ENCODE measurements at regions not wholly inside any gene's neighbourhood (a gene's known extent, or its start where the extent isn't known, plus 50 kb on each side); places are given as distances from the start of the nearest gene placed in this dataset.

DNA sequence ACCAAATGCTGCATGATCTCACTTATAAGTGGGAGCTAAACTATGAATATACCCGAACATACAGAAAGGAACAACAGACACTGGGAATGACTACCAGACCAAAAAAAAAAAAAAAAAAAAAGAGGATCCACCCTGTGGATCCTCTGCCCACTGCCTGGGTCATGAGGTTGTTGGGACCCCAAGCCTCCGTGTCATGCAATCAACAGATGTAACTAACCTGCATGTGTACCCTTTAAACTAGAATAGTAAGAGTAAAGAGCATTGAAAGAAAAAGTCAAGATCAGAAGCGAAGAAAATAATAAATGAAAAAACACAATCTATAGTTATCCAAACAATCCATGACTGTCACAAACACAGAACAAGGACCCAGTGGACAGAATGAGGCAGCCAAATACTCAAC, 109.5 kb upstream of the TOP3B start:
- H3K27me3 ChIP-seq (ENCODE audit: low read depth, low read length), result no peaks in the 10 kb centered on the region
- H3K79me2 ChIP-seq (ENCODE audit: low read length), result no peaks in the 10 kb centered on the region
- no peaks in the 10 kb centered on the region for H4K20me1 ChIP-seq (ENCODE audit: insufficient read depth, low read length)
- H3K9ac ChIP-seq (ENCODE audit: low read length), result no peak overlapping the region
- TF ChIP-seq EZH2phosphoT487 (IDR thresholded peaks at IDR 0.05; ENCODE audit: low read depth), result no peak
- TF ChIP-seq, protein P1, sequence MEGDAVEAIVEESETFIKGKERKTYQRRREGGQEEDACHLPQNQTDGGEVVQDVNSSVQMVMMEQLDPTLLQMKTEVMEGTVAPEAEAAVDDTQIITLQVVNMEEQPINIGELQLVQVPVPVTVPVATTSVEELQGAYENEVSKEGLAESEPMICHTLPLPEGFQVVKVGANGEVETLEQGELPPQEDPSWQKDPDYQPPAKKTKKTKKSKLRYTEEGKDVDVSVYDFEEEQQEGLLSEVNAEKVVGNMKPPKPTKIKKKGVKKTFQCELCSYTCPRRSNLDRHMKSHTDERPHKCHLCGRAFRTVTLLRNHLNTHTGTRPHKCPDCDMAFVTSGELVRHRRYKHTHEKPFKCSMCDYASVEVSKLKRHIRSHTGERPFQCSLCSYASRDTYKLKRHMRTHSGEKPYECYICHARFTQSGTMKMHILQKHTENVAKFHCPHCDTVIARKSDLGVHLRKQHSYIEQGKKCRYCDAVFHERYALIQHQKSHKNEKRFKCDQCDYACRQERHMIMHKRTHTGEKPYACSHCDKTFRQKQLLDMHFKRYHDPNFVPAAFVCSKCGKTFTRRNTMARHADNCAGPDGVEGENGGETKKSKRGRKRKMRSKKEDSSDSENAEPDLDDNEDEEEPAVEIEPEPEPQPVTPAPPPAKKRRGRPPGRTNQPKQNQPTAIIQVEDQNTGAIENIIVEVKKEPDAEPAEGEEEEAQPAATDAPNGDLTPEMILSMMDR (IDR thresholded peaks at IDR 0.05; ENCODE audit: low read depth, low read length), result no peak
- peaks cover 18% of the 10 kb centered on the region for H3K4me1 ChIP-seq (ENCODE audit: low read length)
- H3K4me2 ChIP-seq (ENCODE audit: low read length), result no peak overlapping the region
- no peaks in the 10 kb centered on the region for H3K36me3 ChIP-seq (replicated peaks; ENCODE audit: low read depth, low read length)
- no peak overlapping the region for H3K4me3 ChIP-seq (ENCODE audit: low read length)
- no peak overlapping the region for H3K27ac ChIP-seq (ENCODE audit: low read length)
- no peak overlapping the region for H2AFZ ChIP-seq (ENCODE audit: low read depth, low read length)
- peaks cover 8% of the 10 kb centered on the region; the same call in 1 of the 2 replicates for H3K9me3 ChIP-seq (ENCODE audit: insufficient read depth, low read length)

DNA sequence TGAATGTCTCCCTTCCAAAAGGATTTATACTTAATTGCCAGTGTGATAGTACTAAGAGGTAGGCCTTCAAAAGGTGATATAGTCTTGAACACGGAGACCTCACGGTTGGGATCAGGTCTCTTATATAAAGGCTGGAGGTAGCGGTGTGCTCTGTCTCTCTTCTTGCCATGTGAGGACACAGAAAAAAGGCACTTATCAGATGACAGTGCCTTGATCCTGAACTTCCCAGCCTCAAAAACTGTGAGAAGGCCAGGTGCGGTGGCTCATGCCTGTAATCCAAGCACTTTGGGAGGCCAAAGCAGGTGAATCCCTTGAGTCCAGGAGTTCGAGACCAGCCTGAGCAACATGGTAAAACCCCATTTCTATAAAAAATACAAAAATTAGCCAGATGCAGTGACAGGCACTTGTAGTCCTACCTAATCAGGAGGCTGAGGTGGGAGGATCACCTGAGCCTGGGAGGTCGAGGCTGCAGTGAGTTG, 108.9 kb upstream of the TOP3B start:
- Histone ChIP-seq H3K4me3 (ENCODE audit: low read length) (no peak overlapping the region), H3K27ac (ENCODE audit: low read length) (no peak overlapping the region), H3K27me3 (ENCODE audit: low read depth, low read length) (no peaks in the 10 kb centered on the region), H3K4me1 (ENCODE audit: low read length) (peaks cover 18% of the 10 kb centered on the region), H4K20me1 (ENCODE audit: insufficient read depth, low read length) (no peaks in the 10 kb centered on the region), H2AFZ (ENCODE audit: low read depth, low read length) (no peak overlapping the region), H3K79me2 (ENCODE audit: low read length) (no peaks in the 10 kb centered on the region), H3K36me3 (replicated peaks; ENCODE audit: low read depth, low read length) (no peaks in the 10 kb centered on the region), H3K4me2 (ENCODE audit: low read length) (no peak overlapping the region), H3K9me3 (ENCODE audit: insufficient read depth, low read length) (0 out of 2 replicates have a peak, but pooled peaks cover 4% of the 10 kb centered on the region), H3K9ac (ENCODE audit: low read length) (no peak overlapping the region)
- TF ChIP-seq EZH2phosphoT487 (IDR thresholded peaks at IDR 0.05; ENCODE audit: low read depth), result no peak
- TF ChIP-seq, protein P1 (IDR thresholded peaks at IDR 0.05; ENCODE audit: low read depth, low read length), result no peak

DNA sequence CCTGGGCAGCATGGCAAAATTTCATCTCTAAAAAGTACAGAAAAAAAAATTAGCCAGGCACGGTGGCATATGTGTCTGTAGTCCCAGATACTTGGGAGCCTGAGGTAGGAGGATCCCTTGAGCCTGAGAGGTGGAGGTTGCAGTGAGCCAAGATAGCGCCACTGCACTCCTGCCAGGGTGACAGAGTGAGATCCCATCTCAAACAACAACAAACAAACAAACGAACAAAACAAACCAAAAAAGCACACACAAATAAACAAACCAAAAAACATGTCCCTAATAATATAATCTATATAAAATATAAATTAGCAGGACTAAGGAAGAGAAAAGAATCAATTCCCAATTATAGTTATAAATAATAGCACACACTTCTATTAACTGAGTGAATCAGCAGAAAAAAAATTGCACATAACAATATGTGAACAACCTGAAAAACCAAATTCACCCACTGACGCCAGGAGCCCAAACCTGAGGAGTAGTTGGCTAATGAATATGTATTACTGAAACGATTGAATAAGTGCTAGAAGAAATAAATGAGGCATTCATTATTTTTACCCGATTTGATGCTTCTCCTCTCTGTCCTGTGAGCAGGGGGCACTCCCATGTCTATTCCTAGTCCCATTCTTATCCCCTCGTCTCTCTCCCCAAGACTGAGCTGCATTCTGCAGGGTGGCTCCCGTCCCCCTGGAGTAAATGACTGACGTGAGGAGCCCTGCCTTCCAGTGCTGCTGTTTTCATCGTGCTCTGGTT, 108.2 kb upstream of the TOP3B start:
- Histone ChIP-seq H3K9me3 (ENCODE audit: insufficient read depth, low read length) (0 out of 2 replicates have a peak, but pooled peaks cover 4% of the 10 kb centered on the region), H4K20me1 (ENCODE audit: insufficient read depth, low read length) (no peaks in the 10 kb centered on the region), H3K27me3 (ENCODE audit: low read depth, low read length) (no peaks in the 10 kb centered on the region), H3K4me3 (ENCODE audit: low read length) (no peak overlapping the region), H3K27ac (ENCODE audit: low read length) (no peak overlapping the region), H3K79me2 (ENCODE audit: low read length) (no peaks in the 10 kb centered on the region), H3K9ac (ENCODE audit: low read length) (no peak overlapping the region), H2AFZ (ENCODE audit: low read depth, low read length) (no peak overlapping the region), H3K36me3 (replicated peaks; ENCODE audit: low read depth, low read length) (no peaks in the 10 kb centered on the region), H3K4me1 (ENCODE audit: low read length) (peaks cover 18% of the 10 kb centered on the region), H3K4me2 (ENCODE audit: low read length) (no peak overlapping the region)
- no peak for TF ChIP-seq EZH2phosphoT487 (IDR thresholded peaks at IDR 0.05; ENCODE audit: low read depth)
- TF ChIP-seq, protein P1 (IDR thresholded peaks at IDR 0.05; ENCODE audit: low read depth, low read length), result no peak

DNA sequence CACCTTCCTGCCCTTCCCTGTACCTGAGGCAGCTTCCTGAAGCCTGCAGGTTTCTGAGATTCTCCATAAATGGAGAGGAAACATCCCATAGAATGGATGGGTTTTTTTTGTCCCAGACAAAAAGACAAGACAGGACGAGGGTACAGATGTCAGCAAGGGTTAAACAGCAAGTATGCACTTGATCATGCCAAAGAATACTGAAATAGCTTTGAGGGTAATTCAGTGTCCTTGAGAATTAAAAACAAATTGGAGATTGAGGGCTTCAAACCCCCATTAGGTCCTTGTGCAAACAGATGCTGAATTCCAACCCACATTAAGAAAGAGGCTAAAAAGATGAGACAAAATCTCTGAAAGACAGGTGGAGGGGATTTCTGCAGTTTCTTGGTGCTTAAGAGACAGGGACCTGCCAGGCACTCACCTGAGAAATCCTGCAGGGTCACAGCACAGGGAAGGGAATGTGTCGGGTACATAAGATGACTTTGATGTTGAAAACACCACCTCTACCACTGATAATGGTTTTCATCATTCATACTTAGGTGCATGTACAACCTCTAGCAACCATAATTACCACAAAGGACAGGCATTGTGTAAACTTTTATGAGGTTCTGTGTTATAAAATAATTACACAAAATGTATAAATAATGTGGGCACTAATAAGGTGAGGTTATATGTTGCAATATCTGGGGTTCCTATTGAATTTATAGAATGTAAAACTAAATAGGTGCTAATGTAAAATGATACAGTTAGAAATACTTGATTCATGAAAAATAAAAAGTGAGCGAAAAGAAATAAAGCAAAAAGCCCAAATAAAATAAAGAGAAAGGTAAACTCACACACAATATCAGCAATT, 107.1 kb upstream of the TOP3B start:
- Histone ChIP-seq H3K9ac (ENCODE audit: low read length) (no peak overlapping the region), H3K79me2 (ENCODE audit: low read length) (no peaks in the 10 kb centered on the region), H3K9me3 (ENCODE audit: insufficient read depth, low read length) (0 out of 2 replicates have a peak, but pooled peaks cover 3% of the 10 kb centered on the region), H3K27ac (ENCODE audit: low read length) (no peak overlapping the region), H3K4me1 (ENCODE audit: low read length) (peaks cover 19% of the 10 kb centered on the region), H2AFZ (ENCODE audit: low read depth, low read length) (no peak overlapping the region), H3K36me3 (replicated peaks; ENCODE audit: low read depth, low read length) (no peaks in the 10 kb centered on the region), H3K4me3 (ENCODE audit: low read length) (no peak overlapping the region), H4K20me1 (ENCODE audit: insufficient read depth, low read length) (no peaks in the 10 kb centered on the region), H3K27me3 (ENCODE audit: low read depth, low read length) (no peaks in the 10 kb centered on the region), H3K4me2 (ENCODE audit: low read length) (no peak overlapping the region)
- TF ChIP-seq, protein P1 (IDR thresholded peaks at IDR 0.05; ENCODE audit: low read depth, low read length), result no peak
- TF ChIP-seq EZH2phosphoT487 (IDR thresholded peaks at IDR 0.05; ENCODE audit: low read depth), result no peak
